GM21360 (cell line): ENCODE measurements at regions not wholly inside any gene's neighbourhood (a gene's known extent, or its start where the extent isn't known, plus 50 kb on each side); places are given as distances from the start of the nearest gene placed in this dataset.

Experiments used
- ATAC-seq: cut with Tn5 transposase; IDR thresholded peaks from one replicate; pipeline ENCODE4 v1.9.1; 2021; ENCODE audit warnings: mild to moderate bottlenecking, moderate library complexity; ENCODE audit not compliant: unreplicated experiment

DNA sequence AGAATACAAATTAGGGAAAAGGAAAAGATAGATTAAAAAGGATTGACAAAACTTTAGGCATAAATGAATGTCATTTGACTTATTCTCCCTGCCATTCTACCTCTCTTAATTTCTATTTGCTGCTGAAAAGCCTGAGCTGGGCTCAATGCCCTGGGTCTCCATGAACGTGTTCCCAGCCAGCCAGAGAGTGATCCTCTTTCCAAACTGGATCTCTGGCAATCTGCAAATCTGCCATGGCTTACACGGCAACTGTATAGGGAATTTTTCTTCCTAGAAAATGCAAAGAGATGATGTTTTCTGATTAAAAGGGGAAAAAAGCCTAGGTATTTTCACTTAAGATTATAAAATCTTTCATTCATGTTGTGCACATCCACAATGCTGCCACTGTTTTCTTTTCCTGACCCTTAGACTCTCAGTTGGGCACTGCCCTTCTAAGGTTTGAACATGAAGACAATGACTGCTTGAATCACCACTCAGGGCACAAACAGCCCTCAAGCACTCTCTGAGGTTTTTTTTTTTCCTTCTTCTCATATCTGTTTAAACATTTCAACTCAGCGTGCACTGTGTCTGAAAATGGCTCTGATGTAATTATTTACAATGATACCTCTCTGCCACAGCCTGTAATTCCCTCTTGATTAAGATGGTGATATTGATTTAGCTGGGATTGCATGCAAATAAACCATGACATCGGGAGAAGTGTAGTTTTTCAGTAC lies 60.3 kb downstream of the DACT1 start:
- no peak for ATAC-seq

- ATAC-seq: no peak
Measured at GRCh38 chr14:58699681-58700205, 62.0 kb downstream of the DACT1 start.

- ATAC-seq: no peak
Measured at GRCh38 chr14:58701156-58701555, 63.4 kb downstream of the DACT1 start.

DNA sequence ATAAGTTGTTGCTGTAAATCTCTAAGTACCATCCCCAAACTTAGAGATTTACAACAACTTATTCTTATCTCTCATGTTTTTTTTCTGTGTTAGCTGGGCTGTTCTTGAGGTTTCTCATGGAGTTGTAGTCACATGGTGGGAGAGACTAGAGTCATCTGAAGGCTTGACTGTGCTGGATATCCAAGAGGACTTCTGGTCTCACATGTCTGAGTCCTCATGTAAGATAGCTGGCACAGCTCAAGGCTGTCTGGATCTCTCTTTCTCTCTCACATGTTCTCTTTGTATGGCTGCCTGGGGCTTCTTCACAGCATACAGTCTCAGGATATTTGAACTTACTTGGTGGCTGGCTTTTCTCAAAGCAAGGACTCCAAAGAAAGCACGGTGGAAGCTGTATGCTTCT lies 63.8 kb downstream of the DACT1 start:
- no peak for ATAC-seq

GRCh38 chr14:58702441-58703160 lies 64.8 kb downstream of the DACT1 start:
- no peak for ATAC-seq

- ATAC-seq: no peak
Measured at GRCh38 chr14:58703161-58703506, 65.4 kb downstream of the DACT1 start.

GRCh38 chr14:58705066-58705465 lies 67.3 kb downstream of the DACT1 start:
- no peak for ATAC-seq

DNA sequence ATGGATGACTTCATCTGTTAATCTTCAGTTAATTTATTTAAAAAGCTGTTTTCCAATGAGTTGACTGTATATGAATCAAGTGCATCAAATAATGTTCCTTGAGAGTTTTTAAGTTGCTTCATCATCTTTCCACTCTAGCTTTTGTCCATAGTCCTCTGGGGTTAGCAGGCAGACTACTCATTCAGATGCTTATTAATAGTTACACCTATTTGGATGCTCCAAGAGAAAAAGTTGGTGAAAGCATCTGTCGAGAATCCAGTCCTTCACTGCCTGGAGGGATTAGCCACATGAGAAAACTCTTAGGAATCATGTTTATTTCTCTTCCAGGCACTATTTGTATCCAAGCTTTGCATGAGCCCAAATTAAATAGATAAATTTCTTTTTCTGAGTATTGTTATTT lies 70.2 kb downstream of the DACT1 start:
- no peak for ATAC-seq

DNA sequence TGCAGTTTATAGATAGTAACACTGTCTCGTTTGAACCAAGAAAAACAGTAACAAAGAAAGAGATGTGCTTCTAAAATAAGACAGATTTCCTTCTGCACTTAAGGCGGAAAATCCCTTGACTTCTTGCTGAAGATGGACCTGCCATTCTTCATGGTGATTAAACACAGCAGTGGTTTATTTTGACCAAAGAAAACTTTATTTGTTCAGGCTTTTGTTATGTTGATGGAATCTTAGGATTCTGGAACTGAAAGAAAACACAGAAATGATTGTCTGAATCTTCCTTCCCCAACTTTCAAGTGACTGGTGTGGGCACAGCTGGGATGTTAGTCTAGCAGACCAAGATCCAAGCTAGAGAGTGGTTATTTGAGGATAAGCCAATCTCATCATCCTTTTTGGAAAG lies 72.2 kb downstream of the DACT1 start:
- no peak for ATAC-seq

GRCh38 chr14:58711382-58711781 lies 73.6 kb downstream of the DACT1 start:
- ATAC-seq: no peak

GRCh38 chr14:58712357-58712756 lies 74.6 kb downstream of the DACT1 start:
- ATAC-seq: no peak

GRCh38 chr14:58713677-58714076 lies 75.9 kb downstream of the DACT1 start:
- ATAC-seq: no peak

- ATAC-seq: no peak
Measured at GRCh38 chr14:58716706-58717105, 78.9 kb downstream of the DACT1 start.

DNA sequence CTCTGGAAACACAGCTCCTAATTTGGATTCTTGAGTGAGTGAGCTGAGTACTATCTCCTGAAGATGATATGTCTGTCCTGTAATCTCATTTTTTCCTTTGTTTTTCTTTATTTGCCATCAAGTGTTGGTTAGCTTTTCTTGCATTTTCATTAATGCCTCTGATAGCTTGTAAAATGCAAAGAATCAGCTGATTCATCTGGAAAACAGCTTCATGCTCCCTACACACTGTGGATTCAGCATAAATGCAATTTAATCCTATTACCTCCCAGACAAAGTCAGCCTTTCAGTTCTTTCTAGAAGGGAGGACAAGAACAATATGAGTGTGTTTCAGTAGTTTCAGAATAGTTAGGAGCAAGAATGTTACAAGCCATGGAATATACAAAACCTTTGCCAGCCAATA lies 79.4 kb downstream of the DACT1 start:
- ATAC-seq: no peak

DNA sequence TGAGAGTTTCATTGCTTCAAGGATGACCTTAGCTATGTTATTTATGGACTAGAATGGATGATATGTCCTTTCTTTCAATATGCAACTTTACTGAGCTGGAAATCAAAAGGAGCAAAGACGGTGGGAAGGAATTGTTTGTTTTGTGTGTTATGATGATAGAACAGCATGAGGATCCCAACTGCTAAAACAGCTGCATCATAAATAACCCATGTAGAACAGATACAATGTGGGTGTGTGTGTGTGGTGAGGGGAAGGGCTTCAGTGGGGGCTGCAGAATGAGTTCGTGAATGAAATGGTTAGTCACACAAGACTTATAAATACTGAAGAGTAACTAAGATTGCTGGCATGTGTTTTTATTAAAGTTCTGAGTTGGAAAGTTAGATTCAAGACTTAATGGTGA lies 80.1 kb downstream of the DACT1 start:
- no peak for ATAC-seq

DNA sequence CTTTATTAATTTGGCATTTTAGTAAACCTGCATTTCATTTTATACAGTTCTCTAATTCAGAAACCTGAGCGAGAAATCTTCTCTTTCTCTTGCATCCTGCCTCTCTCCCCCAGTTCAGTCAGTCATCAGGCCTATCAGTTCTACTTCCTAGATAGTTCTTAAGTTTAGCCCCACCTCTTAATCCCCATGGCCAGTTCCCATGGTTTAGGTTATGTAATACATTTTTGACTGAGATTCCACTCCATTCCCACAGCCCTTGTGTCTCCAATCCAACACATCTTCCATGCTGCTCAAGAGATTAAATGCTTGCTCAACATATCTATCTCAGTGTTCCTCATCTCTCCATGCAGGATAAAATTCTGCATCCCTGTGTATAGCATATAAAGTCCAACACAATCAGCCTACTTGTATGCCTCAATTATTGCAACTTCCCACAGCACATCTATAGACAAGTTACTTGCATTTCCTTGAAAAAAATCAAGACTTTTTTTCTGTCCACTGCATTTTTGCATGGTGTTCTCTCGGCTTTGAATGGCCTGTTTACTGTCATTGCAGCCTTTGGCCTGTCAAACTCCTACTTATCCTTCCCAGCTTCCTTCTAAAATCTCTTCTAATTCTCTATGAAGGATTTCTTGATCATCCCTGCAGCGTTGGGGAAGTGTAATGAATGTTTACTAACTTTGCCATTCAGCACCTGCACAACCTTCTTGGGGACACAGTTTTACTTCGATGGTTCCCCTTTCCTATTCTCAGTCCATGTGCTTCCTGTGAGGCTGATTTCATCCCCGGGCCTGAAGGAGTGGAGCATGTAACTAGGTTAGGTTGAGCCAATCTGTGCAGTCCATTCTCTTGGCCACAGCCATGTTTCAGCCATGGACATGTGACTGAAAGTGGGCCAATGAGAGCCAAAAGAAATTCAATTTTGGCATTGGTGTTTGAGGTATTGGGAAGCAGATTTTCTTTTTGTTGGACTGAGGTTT lies 80.8 kb downstream of the DACT1 start:
- ATAC-seq: no peak

DNA sequence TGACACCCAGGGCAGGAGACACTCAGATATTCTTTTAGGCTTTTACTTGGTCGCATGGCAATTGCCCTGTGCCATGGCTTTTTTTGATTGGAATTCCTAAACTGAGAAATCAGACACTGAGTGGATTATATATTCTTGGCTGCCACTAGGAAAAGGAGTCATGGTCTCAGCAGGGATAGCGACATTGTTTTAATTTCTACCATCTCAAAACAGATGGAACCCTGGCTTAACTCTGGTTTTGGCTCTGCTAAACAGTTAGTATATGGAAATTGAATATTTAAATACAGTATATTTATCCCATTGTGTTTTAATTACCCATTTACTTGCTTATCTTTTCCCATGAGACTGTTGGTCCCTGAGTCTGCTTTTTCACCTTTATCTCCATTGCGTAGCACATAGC lies 84.0 kb downstream of the DACT1 start:
- ATAC-seq: no peak

- no peak for ATAC-seq
Measured at GRCh38 chr14:58722441-58722840, 84.7 kb downstream of the DACT1 start.

GRCh38 chr14:58724206-58724605 lies 86.4 kb downstream of the DACT1 start:
- no peak for ATAC-seq

GRCh38 chr14:58724702-58725101 lies 86.9 kb downstream of the DACT1 start:
- no peak for ATAC-seq

- ATAC-seq: no peak
Measured at GRCh38 chr14:58725226-58725625, 87.5 kb downstream of the DACT1 start.
